T-cell (primary cell): ENCODE measurements at regions not wholly inside any gene's neighbourhood (a gene's known extent, or its start where the extent isn't known, plus 50 kb on each side); places are given as distances from the start of the nearest gene placed in this dataset.
"Not testable (repeated sequence)": the region's sequence is repeated elsewhere in the genome, so short reads cannot be mapped to it uniquely, and the experiment has no call there.

Experiments used
- ATAC-seq, 4 experiments: fragments of 200-7000 bp in 3 of 4; fragments of 150-1000 bp in 1 of 4; cut with Tn5 transposase; replicated peaks in 1 of 4; 1 replicate in 3 of 4; 2 replicates in 1 of 4; pipeline ENCODE4 v1.10.0; 2021; ENCODE audit warnings: moderate library complexity in 3 of 4, mild to moderate bottlenecking in 2 of 4, moderate number of reproducible peaks in 1 of 4
- CTCF ChIA-PET, 2 donors: fragments of 300-600 bp; sonication (Branson Sonifier 250); formaldehyde crosslinking; loops; one replicate each; lab custom pipeline; 2022; ENCODE audit warnings: antibody characterized with exemption in 2 of 2; lab: Charles Lee
- POLR2A ChIA-PET, 2 donors: fragments of 300-600 bp; sonication (Branson Sonifier 250); formaldehyde crosslinking; loops; one replicate each; lab custom pipeline; 2022; ENCODE audit warnings: antibody characterized with exemption in 2 of 2; lab: Charles Lee
- DNase-seq, 35 experiments: peaks; one replicate each; pipeline versions ENCODE4 v3.0.0 to v3.0.0-alpha.2; 2013 to 2023
- H3K27ac ChIP-seq: one replicate; pipeline ENCODE4 v1.5.1; 2013; ENCODE audit warnings: low read length
- H3K27me3 ChIP-seq, 2 experiments: replicated peaks in 1 of 2; 1 replicate in 1 of 2; 2 replicates in 1 of 2; pipeline versions ENCODE4 v1.6.1 to v1.7.0; 2013; ENCODE audit warnings: low read length in 1 of 2, mixed read lengths in 1 of 2; ENCODE audit not compliant: control insufficient read depth in 2 of 2, insufficient read depth in 2 of 2; ENCODE audit errors: extremely low read depth in 1 of 2
- H3K36me3 ChIP-seq, 2 donors: 1 replicate in 1 of 2; 2 replicates in 1 of 2; pipeline versions ENCODE4 v1.6.1 to v1.7.0; 2013; ENCODE audit warnings: low read length in 1 of 2; ENCODE audit not compliant: control insufficient read depth in 2 of 2, insufficient read depth in 1 of 2; ENCODE audit errors: extremely low read depth in 1 of 2
- H3K4me1 ChIP-seq, 2 experiments: 1 replicate in 1 of 2; 2 replicates in 1 of 2; pipeline versions ENCODE4 v1.6.1 to v1.7.0; 2013; ENCODE audit warnings: low read length in 2 of 2, mixed read lengths in 1 of 2; ENCODE audit not compliant: insufficient read depth in 2 of 2, control insufficient read depth in 1 of 2; ENCODE audit errors: extremely low read depth in 1 of 2
- H3K4me3 ChIP-seq, 2 donors: 1 replicate in 1 of 2; 2 replicates in 1 of 2; pipeline versions ENCODE4 v1.5.1 to v1.7.0; 2013; ENCODE audit warnings: mild to moderate bottlenecking in 2 of 2, low read length in 1 of 2, moderate library complexity in 1 of 2; ENCODE audit not compliant: control insufficient read depth in 1 of 2; ENCODE audit errors: extremely low read depth in 1 of 2
- H3K9me3 ChIP-seq: 2 replicates; pipeline ENCODE4 v1.7.0; 2013
- H3K27ac Mint-ChIP-seq, 2 donors: one replicate each; pipeline ENCODE4 v1.8.0; 2020 to 2021; ENCODE audit warnings: mild to moderate bottlenecking in 2 of 2, mixed read lengths in 2 of 2
- H3K27me3 Mint-ChIP-seq, 2 donors: one replicate each; pipeline ENCODE4 v1.8.0; 2021 to 2022; ENCODE audit warnings: mixed read lengths in 2 of 2
- H3K36me3 Mint-ChIP-seq: one replicate; pipeline ENCODE4 v1.8.0; 2021; ENCODE audit warnings: mixed read lengths
- H3K4me1 Mint-ChIP-seq, 3 donors: one replicate each; pipeline ENCODE4 v1.8.0; 2020 to 2022; ENCODE audit warnings: mixed read lengths in 3 of 3, mild to moderate bottlenecking in 1 of 3
- H3K4me3 Mint-ChIP-seq, 3 donors: one replicate each; pipeline ENCODE4 v1.8.0; 2020 to 2022; ENCODE audit warnings: mild to moderate bottlenecking in 3 of 3, mixed read lengths in 3 of 3, moderate library complexity in 3 of 3
- H3K9me3 Mint-ChIP-seq, 3 donors: one replicate each; pipeline ENCODE4 v1.8.0; 2020 to 2022; ENCODE audit warnings: mixed read lengths in 3 of 3
- WGBS: methylation state at CpG from one replicate; pipeline ENCODE4 v1.1.5; 2013; ENCODE audit warnings: missing lambda C conversion rate; ENCODE audit not compliant: insufficient coverage; 5-methylcytosine and 5-hydroxymethylcytosine counted together

DNA sequence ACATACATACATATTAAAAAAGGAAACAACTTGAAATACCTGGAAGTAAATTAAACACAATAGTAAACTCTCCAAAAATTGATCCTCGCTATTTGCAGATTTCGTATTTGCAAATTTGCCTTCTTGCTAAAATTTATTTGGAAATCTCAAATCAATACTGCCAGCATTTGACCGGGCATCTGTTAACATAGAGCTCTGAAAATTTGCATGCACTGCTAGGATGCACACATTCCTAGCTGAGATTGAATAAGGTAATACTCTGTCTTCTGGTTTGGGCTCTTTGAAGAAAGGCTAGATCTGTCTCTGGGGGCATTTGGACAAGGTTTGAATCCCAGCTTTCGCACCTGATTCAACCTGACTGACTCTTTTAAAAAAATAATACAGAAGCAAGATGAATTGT lies 729.1 kb upstream of the MGAT4C start:
- Histone ChIP-seq H3K27me3 (no peaks in the 10 kb centered on the region), H3K4me3 (no peak overlapping the region), H3K27ac (no peak overlapping the region), H3K36me3 (no peaks in the 10 kb centered on the region), H3K4me1 (no peaks in the 10 kb centered on the region), H3K9me3 (no peaks in the 10 kb centered on the region)
- POLR2A ChIA-PET, result no interaction called here
- no peaks in the 10 kb centered on the region for H3K36me3 Mint-ChIP-seq
- no peaks in the 10 kb centered on the region for H3K27me3 Mint-ChIP-seq
- CTCF ChIA-PET, result no interaction called here
- no peak for DNase-seq
- peaks cover 0 to 3% (median 1%) of the 10 kb centered on the region in 3 donors for H3K9me3 Mint-ChIP-seq
- no peaks in the 10 kb centered on the region for H3K4me1 Mint-ChIP-seq
- no peak overlapping the region for H3K4me3 Mint-ChIP-seq
- whole genome bisulfite sequencing, result 81% methylated on average over 3 of the region's 4 CpGs
- no peak for ATAC-seq
- no peak overlapping the region for H3K27ac Mint-ChIP-seq

DNA sequence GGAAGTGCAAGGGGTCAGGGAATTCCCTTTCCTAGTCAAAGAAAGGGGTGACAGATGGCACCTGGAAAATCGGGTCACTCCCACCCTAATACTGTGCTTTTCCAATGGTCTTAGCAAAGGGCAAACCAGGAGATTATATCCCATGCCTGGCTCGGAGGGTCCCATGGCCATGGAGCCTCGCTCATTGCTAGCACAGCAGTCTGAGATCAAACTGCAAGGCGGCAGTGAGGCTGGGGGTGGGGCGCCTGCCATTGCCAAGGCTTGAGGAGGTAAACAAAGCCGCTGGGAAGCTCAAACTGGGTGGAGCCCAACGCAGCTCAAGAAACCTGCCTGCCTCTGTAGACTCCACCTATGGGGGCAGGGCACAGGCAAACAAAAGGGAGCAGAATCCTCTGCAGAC lies 714.4 kb upstream of the MGAT4C start:
- H3K27ac Mint-ChIP-seq, DNase-seq, H3K4me3 Mint-ChIP-seq, POLR2A ChIA-PET, H3K9me3 ChIP-seq, H3K27me3 Mint-ChIP-seq, ATAC-seq, H3K36me3 Mint-ChIP-seq, H3K4me3 ChIP-seq, H3K4me1 Mint-ChIP-seq, H3K27me3 ChIP-seq, H3K4me1 ChIP-seq, CTCF ChIA-PET, H3K36me3 ChIP-seq, H3K27ac ChIP-seq: not testable (repeated sequence)
- H3K9me3 Mint-ChIP-seq, result peaks cover 4 to 20% (median 12%) of the 10 kb centered on the region in 3 donors
- WGBS, result 70% methylated on average over 6 of the region's 7 CpGs

DNA sequence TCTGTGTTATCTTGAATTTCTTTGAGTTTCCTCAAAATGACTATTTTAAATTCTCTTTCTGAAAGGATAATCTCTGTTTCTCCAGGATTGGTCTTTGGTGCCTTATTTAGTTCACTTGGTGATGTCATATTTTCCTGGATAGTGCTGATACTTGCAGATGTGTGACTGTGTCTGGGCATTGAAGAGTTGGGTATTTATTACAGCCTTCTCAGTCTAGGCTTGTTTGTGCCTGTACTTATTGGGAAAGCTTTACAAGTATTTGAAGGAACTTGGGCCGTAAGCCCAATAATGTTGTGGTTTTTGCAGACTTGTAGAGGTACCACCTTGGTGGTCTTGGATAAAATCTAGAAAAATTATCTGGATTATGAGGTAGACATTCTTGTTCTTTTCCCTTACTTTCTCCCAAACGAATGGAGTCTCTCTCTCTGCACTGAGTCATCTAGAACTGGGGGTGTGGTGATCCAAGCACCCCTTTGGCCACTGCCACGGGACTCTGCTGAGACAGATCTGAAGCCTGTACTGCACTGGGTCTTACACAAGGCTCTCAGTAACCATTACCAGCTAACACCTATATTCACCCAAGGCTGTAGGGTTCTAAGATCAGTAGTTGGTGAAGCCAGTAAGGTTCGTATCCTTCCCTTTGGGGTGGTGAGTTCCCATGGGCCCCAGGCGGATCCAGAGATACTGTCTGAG lies 703.7 kb upstream of the MGAT4C start:
- H3K4me3 ChIP-seq, result no peak overlapping the region
- H3K27me3 ChIP-seq, result no peaks in the 10 kb centered on the region
- no peaks in the 10 kb centered on the region for H3K4me1 ChIP-seq
- Mint-ChIP-seq H3K4me1 (no peaks in the 10 kb centered on the region), H3K27me3 (no peaks in the 10 kb centered on the region), H3K36me3 (no peaks in the 10 kb centered on the region), H3K4me3 (no peak overlapping the region), H3K9me3 (peaks cover 6 to 8% (median 7%) of the 10 kb centered on the region in 3 donors), H3K27ac (no peak overlapping the region)
- CTCF ChIA-PET, result no interaction called here
- no peak for DNase-seq
- H3K27ac ChIP-seq, result no peak overlapping the region
- ATAC-seq, result no peak
- H3K36me3 ChIP-seq, result no peaks in the 10 kb centered on the region
- WGBS, result no CpG with 5 or more reads among the region's 5 CpGs
- POLR2A ChIA-PET, result no interaction called here
- H3K9me3 ChIP-seq, result no peaks in the 10 kb centered on the region

DNA sequence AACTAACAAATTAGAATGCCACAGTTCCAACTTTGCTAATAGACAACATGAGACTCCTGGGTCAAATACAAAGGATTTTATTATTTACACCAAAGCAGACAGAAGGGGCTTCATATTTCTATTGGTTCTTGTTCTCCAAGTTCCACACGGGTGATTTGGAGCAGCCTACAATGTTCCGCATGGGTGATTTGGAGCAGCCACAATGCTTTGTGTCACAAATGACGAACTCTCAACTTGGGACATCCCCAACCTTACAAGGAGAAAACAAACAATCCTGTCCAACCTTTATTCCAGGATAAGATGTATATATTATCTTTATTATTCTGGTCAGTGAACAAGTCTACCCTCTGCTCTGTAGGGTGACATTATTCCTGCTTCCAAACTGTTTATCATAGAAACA lies 694.3 kb upstream of the MGAT4C start:
- H3K4me3 Mint-ChIP-seq, result no peak overlapping the region
- H3K27me3 Mint-ChIP-seq, result no peaks in the 10 kb centered on the region
- H3K27ac Mint-ChIP-seq, result no peak overlapping the region
- CTCF ChIA-PET, result no interaction called here
- H3K9me3 Mint-ChIP-seq, result peaks cover 4 to 7% (median 5%) of the 10 kb centered on the region in 3 donors
- DNase-seq (no peak), ATAC-seq (no peak)
- H3K36me3 ChIP-seq, result no peaks in the 10 kb centered on the region
- no peaks in the 10 kb centered on the region for H3K4me1 ChIP-seq
- POLR2A ChIA-PET, result no interaction called here
- H3K27me3 ChIP-seq, result no peaks in the 10 kb centered on the region
- no peak overlapping the region for H3K27ac ChIP-seq
- WGBS, result 67% methylated on average over 1 of the region's 3 CpGs
- no peaks in the 10 kb centered on the region for H3K9me3 ChIP-seq
- no peaks in the 10 kb centered on the region for H3K36me3 Mint-ChIP-seq
- no peak overlapping the region for H3K4me3 ChIP-seq
- H3K4me1 Mint-ChIP-seq, result no peaks in the 10 kb centered on the region

DNA sequence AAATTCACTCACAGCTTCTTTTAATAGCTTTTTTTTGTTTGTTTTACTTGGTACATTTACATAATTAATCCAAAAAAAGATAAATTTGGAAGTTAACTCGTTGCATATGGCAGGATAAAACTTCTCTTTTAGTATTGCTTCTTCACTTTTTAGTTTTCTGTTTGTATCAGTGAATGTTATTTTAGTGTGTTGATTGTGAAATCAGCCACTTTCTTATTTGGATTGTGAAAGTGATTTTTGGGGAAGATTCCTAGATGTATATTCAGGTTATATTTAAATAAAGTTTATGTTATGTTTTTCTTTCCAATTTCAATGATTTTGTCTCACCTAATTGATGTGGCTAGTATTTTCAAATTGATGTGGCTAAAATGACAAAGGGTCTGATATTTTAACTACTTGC lies 693.9 kb upstream of the MGAT4C start:
- no peak overlapping the region for H3K27ac ChIP-seq
- CTCF ChIA-PET, result no interaction called here
- no peaks in the 10 kb centered on the region for H3K27me3 ChIP-seq
- H3K27ac Mint-ChIP-seq, result no peak overlapping the region
- H3K27me3 Mint-ChIP-seq, result no peaks in the 10 kb centered on the region
- no peaks in the 10 kb centered on the region for H3K4me1 ChIP-seq
- POLR2A ChIA-PET, result no interaction called here
- ATAC-seq, result no peak
- no peaks in the 10 kb centered on the region for H3K9me3 ChIP-seq
- peaks cover 4 to 7% (median 5%) of the 10 kb centered on the region in 3 donors for H3K9me3 Mint-ChIP-seq
- DNase-seq, result no peak
- H3K4me1 Mint-ChIP-seq, result no peaks in the 10 kb centered on the region
- no peaks in the 10 kb centered on the region for H3K36me3 ChIP-seq
- H3K4me3 ChIP-seq, result no peak overlapping the region
- WGBS, result no CpG with 5 or more reads among the region's 1 CpG
- H3K4me3 Mint-ChIP-seq, result no peak overlapping the region
- H3K36me3 Mint-ChIP-seq, result no peaks in the 10 kb centered on the region

DNA sequence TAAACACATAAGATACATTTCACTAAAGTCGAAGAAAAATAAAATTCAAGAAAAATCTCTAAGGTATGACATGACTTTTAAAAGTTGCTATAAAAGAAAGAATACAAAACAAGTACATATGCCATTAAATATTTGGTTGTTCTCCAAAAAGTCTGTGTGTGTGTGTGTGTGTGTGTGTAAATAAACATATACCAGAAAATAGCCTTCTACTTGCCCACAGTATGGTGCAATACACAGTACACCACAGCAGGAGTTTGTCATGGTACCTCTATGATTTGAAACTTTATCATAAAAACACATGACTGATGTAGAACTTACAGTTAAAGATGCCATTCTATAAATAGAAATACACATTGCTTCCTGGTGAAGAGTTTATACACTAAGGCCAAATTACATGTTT lies 692.7 kb upstream of the MGAT4C start:
- no peaks in the 10 kb centered on the region for H3K27me3 Mint-ChIP-seq
- DNase-seq, result no peak
- no CpG with 5 or more reads among the region's 1 CpG for WGBS
- Histone ChIP-seq H3K36me3 (no peaks in the 10 kb centered on the region), H3K27ac (no peak overlapping the region), H3K9me3 (no peaks in the 10 kb centered on the region), H3K27me3 (no peaks in the 10 kb centered on the region), H3K4me1 (no peaks in the 10 kb centered on the region), H3K4me3 (no peak overlapping the region)
- POLR2A ChIA-PET, result no interaction called here
- H3K9me3 Mint-ChIP-seq, result peaks cover 2 to 4% (median 3%) of the 10 kb centered on the region in 3 donors
- H3K36me3 Mint-ChIP-seq, result no peaks in the 10 kb centered on the region
- no peak overlapping the region for H3K4me3 Mint-ChIP-seq
- CTCF ChIA-PET, result no interaction called here
- ATAC-seq, result no peak
- H3K27ac Mint-ChIP-seq, result no peak overlapping the region
- H3K4me1 Mint-ChIP-seq, result no peaks in the 10 kb centered on the region
